Neural cell (in vitro differentiated cells): ENCODE measurements at regions not wholly inside any gene's neighbourhood (a gene's known extent, or its start where the extent isn't known, plus 50 kb on each side); places are given as distances from the start of the nearest gene placed in this dataset.

Source experiments
- H2AFZ ChIP-seq: fragments of 200-600, 300-800 bp; sonication (generic), shearing (Covaris generic); 2 replicates; pipeline ENCODE4 v1.6.0; 2014; ENCODE audit warnings: low read depth, mild to moderate bottlenecking, antibody characterized with exemption, low read length, moderate library complexity
- H3F3A ChIP-seq: fragments of 200-600 bp; shearing (Covaris generic); 2 replicates; pipeline ENCODE4 v1.6.1; 2016; ENCODE audit warnings: mild to moderate bottlenecking, moderate library complexity, mixed read lengths, antibody characterized with exemption, low read length; ENCODE audit not compliant: insufficient read depth, poor library complexity, severe bottlenecking
- H3K27ac ChIP-seq: fragments of 200-600, 300-800 bp; sonication (generic), shearing (Covaris generic); 2 replicates; pipeline ENCODE4 v1.5.1; 2014; ENCODE audit warnings: mild to moderate bottlenecking, low read length, moderate library complexity
- H3K27me3 ChIP-seq: fragments of 300-800, 200-600 bp; sonication (generic), shearing (Covaris generic); 2 replicates; pipeline ENCODE4 v1.6.0; 2014; ENCODE audit warnings: mild to moderate bottlenecking, low read depth, low read length, moderate library complexity; ENCODE audit not compliant: insufficient read depth
- H3K36me3 ChIP-seq: fragments of 300-800, 200-600 bp; sonication (generic), shearing (Covaris generic); 2 replicates; pipeline ENCODE4 v1.5.1; 2014; ENCODE audit warnings: mild to moderate bottlenecking, antibody characterized with exemption, low read length, moderate library complexity; ENCODE audit not compliant: insufficient read depth
- H3K4me2 ChIP-seq: fragments of 300-800, 200-600 bp; sonication (generic), shearing (Covaris generic); 2 replicates; pipeline ENCODE4 v1.6.0; 2014; ENCODE audit warnings: mild to moderate bottlenecking, low read length
- H3K4me3 ChIP-seq: fragments of 300-800, 200-600 bp; sonication (generic), shearing (Covaris generic); 2 replicates; pipeline ENCODE4 v1.5.1; 2014; ENCODE audit warnings: mild to moderate bottlenecking, low read length, moderate library complexity
- H3K79me2 ChIP-seq: fragments of 200-600 bp; shearing (Covaris generic); replicated peaks from 2 replicates; pipeline ENCODE4 v1.6.0; 2014; ENCODE audit warnings: mild to moderate bottlenecking, low read length, moderate library complexity; ENCODE audit not compliant: insufficient read depth
- H3K9ac ChIP-seq: fragments of 300-800, 200-600 bp; sonication (generic), shearing (Covaris generic); 2 replicates; pipeline ENCODE4 v1.6.1; 2016; ENCODE audit warnings: mild to moderate bottlenecking, low read length, mixed read lengths
- H3K9me2 ChIP-seq: fragments of 200-600 bp; shearing (Covaris generic); 2 replicates; pipeline ENCODE4 v1.6.1; 2016; ENCODE audit warnings: mild to moderate bottlenecking, low read length, mixed read lengths; ENCODE audit not compliant: insufficient read depth
- H3K9me3 ChIP-seq: fragments of 200-600, 300-800 bp; sonication (generic), shearing (Covaris generic); 2 replicates; pipeline ENCODE4 v1.6.1; 2016; ENCODE audit warnings: mild to moderate bottlenecking, mixed run types, low read length, moderate library complexity, mixed read lengths
- H4K20me1 ChIP-seq: fragments of 200-600 bp; shearing (Covaris generic); 2 replicates; pipeline ENCODE4 v1.6.1; 2016; ENCODE audit warnings: mild to moderate bottlenecking, mixed run types; ENCODE audit not compliant: insufficient read depth
- CTCF ChIP-seq: fragments of 450-650 bp; IDR thresholded peaks from 2 replicates; pipeline ENCODE4 v1.5.1; 2014; ENCODE audit warnings: antibody characterized with exemption, mild to moderate bottlenecking, moderate library complexity; ENCODE audit not compliant: poor library complexity, severe bottlenecking
- EP300 ChIP-seq: fragments of 450-650 bp; conservative IDR thresholded peaks from 2 replicates; pipeline ENCODE4 v1.6.1; 2014; ENCODE audit warnings: antibody characterized with exemption, mild to moderate bottlenecking, moderate library complexity; ENCODE audit not compliant: poor library complexity, severe bottlenecking
- EZH2 ChIP-seq: fragments of 200-600, 300-800 bp; shearing (Covaris generic), sonication (generic); IDR thresholded peaks from 2 replicates; pipeline ENCODE4 v1.6.1; 2014; ENCODE audit warnings: antibody characterized with exemption, low read length, borderline replicate concordance, mild to moderate bottlenecking; ENCODE audit not compliant: insufficient read depth, poor library complexity, severe bottlenecking
- MXI1 ChIP-seq: fragments of 450-650 bp; conservative IDR thresholded peaks from 2 replicates; pipeline ENCODE4 v1.6.1; 2014; ENCODE audit warnings: antibody characterized with exemption, mild to moderate bottlenecking; ENCODE audit not compliant: poor library complexity, severe bottlenecking
- POLR2AphosphoS5 ChIP-seq: IDR thresholded peaks from 2 replicates; pipeline ENCODE4 v1.6.1; 2012
- RAD21 ChIP-seq: fragments of 450-650 bp; conservative IDR thresholded peaks from 2 replicates; pipeline ENCODE4 v1.6.1; 2014; ENCODE audit warnings: antibody characterized with exemption, mild to moderate bottlenecking, moderate library complexity
- REST ChIP-seq: IDR thresholded peaks from 2 replicates; pipeline ENCODE4 v1.6.1; 2012; ENCODE audit warnings: borderline replicate concordance
- SMC3 ChIP-seq: fragments of 450-650 bp; conservative IDR thresholded peaks from 2 replicates; pipeline ENCODE4 v1.6.1; 2014; ENCODE audit warnings: antibody characterized with exemption, mild to moderate bottlenecking, moderate library complexity; ENCODE audit not compliant: poor library complexity
- TAF1 ChIP-seq: IDR thresholded peaks from 2 replicates; pipeline ENCODE4 v1.6.1; 2012; ENCODE audit warnings: low read depth

GRCh38 chr19:31511098-31511497, 161.9 kb upstream of the TSHZ3 start:
- H3K9ac ChIP-seq, result no peak overlapping the region
- H3K36me3 ChIP-seq, result no peaks in the 10 kb centered on the region
- no peak overlapping the region for H3K4me2 ChIP-seq
- no peaks in the 10 kb centered on the region for H3K27me3 ChIP-seq
- H3K9me2 ChIP-seq, result no peaks in the 10 kb centered on the region
- no peaks in the 10 kb centered on the region for H3K9me3 ChIP-seq
- no peak overlapping the region for H2AFZ ChIP-seq
- H3K4me3 ChIP-seq, result no peak overlapping the region
- H3K27ac ChIP-seq, result no peak overlapping the region
- TF ChIP-seq SMC3 (no peak), EZH2 (no peak), RAD21 (no peak), MXI1 (no peak)
- no peaks in the 10 kb centered on the region for H3F3A ChIP-seq
- H4K20me1 ChIP-seq, result no peaks in the 10 kb centered on the region
- no peaks in the 10 kb centered on the region for H3K79me2 ChIP-seq

- TF ChIP-seq EZH2, result no peak
- no peak for TF ChIP-seq TAF1
- TF ChIP-seq REST, result no peak
- no peak for TF ChIP-seq RAD21
- TF ChIP-seq MXI1, result no peak
- TF ChIP-seq EP300, result no peak
- TF ChIP-seq SMC3, result no peak
- TF ChIP-seq CTCF, result no peak
- TF ChIP-seq POLR2AphosphoS5, result no peak
- no peaks in the 10 kb centered on the region for H4K20me1 ChIP-seq
Observed at GRCh38 chr19:31511696-31512095, 162.5 kb upstream of the TSHZ3 start.

More at GRCh38 chr19:31511696-31512095, 162.5 kb upstream of the TSHZ3 start:
- Histone ChIP-seq H2AFZ (no peak overlapping the region), H3F3A (no peaks in the 10 kb centered on the region), H3K4me2 (no peak overlapping the region), H3K9me3 (no peaks in the 10 kb centered on the region), H3K36me3 (no peaks in the 10 kb centered on the region), H3K27ac (no peak overlapping the region), H3K27me3 (no peaks in the 10 kb centered on the region), H3K9me2 (no peaks in the 10 kb centered on the region), H3K4me3 (no peak overlapping the region), H3K9ac (no peak overlapping the region), H3K79me2 (no peaks in the 10 kb centered on the region)
